H1 (cell line): ENCODE measurements at regions not wholly inside any gene's neighbourhood (a gene's known extent, or its start where the extent isn't known, plus 50 kb on each side); places are given as distances from the start of the nearest gene placed in this dataset.

Experiments used
- CREB1 ChIP-seq: IDR thresholded peaks from 2 replicates; pipeline ENCODE4 v1.6.1; 2012; ENCODE audit warnings: inconsistent platforms
- MAFK ChIP-seq: IDR thresholded peaks from 2 replicates; pipeline ENCODE4 v1.6.1; 2012; ENCODE audit warnings: low read depth, mild to moderate bottlenecking, improper control_type of control experiment, low read length
- PHF8 ChIP-seq: fragments of 200-600 bp; sonication (generic); conservative IDR thresholded peaks from 2 replicates; pipeline ENCODE4 v1.7.1; 2012; ENCODE audit warnings: low read depth, mild to moderate bottlenecking, inconsistent platforms, low read length, moderate library complexity
- TEAD4 ChIP-seq: IDR thresholded peaks from 2 replicates; pipeline ENCODE4 v1.6.1; 2012; ENCODE audit warnings: low read depth, low read length, inconsistent platforms, mixed read lengths

DNA sequence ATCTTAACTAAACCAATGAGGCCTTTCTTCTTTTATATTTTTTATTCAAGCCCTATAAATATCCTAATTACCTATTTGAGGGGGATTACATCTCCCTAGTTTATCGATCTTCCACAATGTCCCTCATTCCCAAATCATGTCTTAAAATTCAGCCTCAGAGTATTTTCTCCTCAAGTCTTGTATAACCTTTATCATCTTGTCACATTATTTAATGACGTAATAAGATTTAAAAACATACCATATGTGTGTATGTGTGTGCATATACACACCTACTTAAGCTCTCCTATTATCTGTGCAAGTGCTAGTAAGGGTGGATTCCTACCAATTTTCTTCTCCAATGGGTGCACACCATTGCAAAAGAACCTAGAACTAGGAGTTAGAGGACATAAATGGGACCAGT lies 421.1 kb downstream of the FIGN start (continued):
- no peak for TF ChIP-seq MAFK
- no peak for TF ChIP-seq CREB1
- TF ChIP-seq PHF8 = no peak
- no peak for TF ChIP-seq TEAD4
